Small intestine (tissue), 7 donors: ENCODE measurements at regions not wholly inside any gene's neighbourhood (a gene's known extent, or its start where the extent isn't known, plus 50 kb on each side); places are given as distances from the start of the nearest gene placed in this dataset.

Experiments used
- DNase-seq, 2 donors: peaks; one replicate each; pipeline versions ENCODE4 v3.0.0 to v3.0.0-alpha.2; 2013
- FAIRE-seq: peaks from 2 replicates; lab custom pipeline; 2012; peaks lifted over from hg19 to GRCh38; lab: Jason Lieb, UNC
- H3K27ac ChIP-seq, 3 donors: one replicate each; pipeline ENCODE4 v1.5.1; 2013; ENCODE audit warnings: low read length in 2 of 3, mild to moderate bottlenecking in 2 of 3, control low read depth in 1 of 3, inconsistent platforms in 1 of 3, low read depth in 1 of 3, moderate library complexity in 1 of 3
- H3K27me3 ChIP-seq, 3 donors: one replicate each; pipeline ENCODE4 v1.6.1; 2013; ENCODE audit warnings: low read length in 3 of 3, inconsistent platforms in 1 of 3; ENCODE audit not compliant: control insufficient read depth in 3 of 3, insufficient read depth in 3 of 3
- H3K36me3 ChIP-seq, 3 donors: one replicate each; pipeline ENCODE4 v1.6.1; 2013; ENCODE audit warnings: low read length in 3 of 3, inconsistent platforms in 1 of 3, low read depth in 1 of 3, mild to moderate bottlenecking in 1 of 3, moderate library complexity in 1 of 3; ENCODE audit not compliant: control insufficient read depth in 3 of 3, insufficient read depth in 2 of 3
- H3K4me1 ChIP-seq, 3 donors: one replicate each; pipeline ENCODE4 v1.6.1; 2013; ENCODE audit warnings: low read length in 2 of 3, inconsistent platforms in 1 of 3, low read depth in 1 of 3, mild to moderate bottlenecking in 1 of 3, moderate library complexity in 1 of 3; ENCODE audit not compliant: control insufficient read depth in 3 of 3, insufficient read depth in 2 of 3
- H3K4me3 ChIP-seq, 3 donors: one replicate each; pipeline ENCODE4 v1.5.1; 2013; ENCODE audit warnings: low read length in 3 of 3, control low read depth in 1 of 3, inconsistent platforms in 1 of 3, low read depth in 1 of 3, mild to moderate bottlenecking in 1 of 3, moderate library complexity in 1 of 3
- H3K9me3 ChIP-seq, 2 donors: one replicate each; pipeline ENCODE4 v1.6.1; 2013; ENCODE audit warnings: low read depth in 1 of 2, low read length in 1 of 2; ENCODE audit not compliant: control insufficient read depth in 2 of 2, insufficient read depth in 1 of 2
- WGBS, 3 donors: extraction: QIAGEN DNeasy Blood & Tissue Kit; methylation state at CpG; one replicate each; pipeline ENCODE4 v1.1.7; 2013; 5-methylcytosine and 5-hydroxymethylcytosine counted together
- donor health status: healthy with polysubstance abuse.
- donor health status: control.
- donor health status: control.
- donor health status: Bipolar disorder and iron deficiency.
- donor health status: healthy.

DNA sequence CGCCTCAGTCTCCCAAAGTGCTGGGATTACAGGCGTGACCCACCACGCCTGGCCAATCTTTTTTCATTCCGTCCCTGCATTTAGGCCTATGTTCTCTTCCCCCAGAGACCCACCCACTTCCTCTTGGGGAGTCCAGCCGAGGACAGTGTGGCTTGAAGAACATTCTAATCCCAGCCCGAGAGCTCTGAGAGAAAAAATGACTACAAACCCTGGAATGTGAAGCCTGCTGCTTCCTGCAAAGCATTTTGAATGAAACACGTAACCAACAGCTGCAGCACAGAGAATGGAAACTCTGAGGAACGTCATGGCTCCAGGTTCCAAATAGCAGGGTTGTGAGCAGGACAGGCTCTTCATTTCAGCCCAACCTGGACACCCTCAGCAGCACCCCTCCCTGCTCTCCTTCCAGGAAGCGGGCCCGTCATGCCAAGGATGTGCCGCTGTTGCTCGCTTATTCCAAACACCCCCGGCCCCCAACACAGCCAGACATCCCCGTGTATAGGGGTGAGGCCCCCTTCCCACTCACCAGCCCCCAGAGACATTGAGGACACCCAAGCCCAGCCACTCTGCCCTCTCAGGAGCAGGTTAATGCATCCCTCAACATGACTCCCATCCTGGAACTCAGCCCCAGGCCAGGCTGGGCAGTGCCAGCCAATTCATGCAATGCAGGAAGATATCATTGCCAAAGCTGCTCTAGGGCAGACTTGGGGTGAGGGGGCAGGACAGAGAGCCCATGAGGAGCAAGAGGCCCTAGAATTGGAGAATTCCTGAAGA is 139.8 kb downstream of the ZFP36L2 start:
- Histone ChIP-seq H3K36me3 (no peaks in the 10 kb centered on the region), H3K4me3 (no peak overlapping the region), H3K27ac (peak overlapping the region in 2 of 3 donors; percentile 87 to 93), H3K9me3 (peaks cover 0 to 9% of the 10 kb centered on the region in 2 donors), H3K27me3 (no peaks in the 10 kb centered on the region), H3K4me1 (peaks cover 0 to 36% (median 0%) of the 10 kb centered on the region in 3 donors)
- 53 to 89% (median 89%) methylated on average over 14 of the region's 14 CpGs for WGBS, 3 donors
- DNase-seq (peak; percentile 20 to 49), FAIRE-seq (no peak)

DNA sequence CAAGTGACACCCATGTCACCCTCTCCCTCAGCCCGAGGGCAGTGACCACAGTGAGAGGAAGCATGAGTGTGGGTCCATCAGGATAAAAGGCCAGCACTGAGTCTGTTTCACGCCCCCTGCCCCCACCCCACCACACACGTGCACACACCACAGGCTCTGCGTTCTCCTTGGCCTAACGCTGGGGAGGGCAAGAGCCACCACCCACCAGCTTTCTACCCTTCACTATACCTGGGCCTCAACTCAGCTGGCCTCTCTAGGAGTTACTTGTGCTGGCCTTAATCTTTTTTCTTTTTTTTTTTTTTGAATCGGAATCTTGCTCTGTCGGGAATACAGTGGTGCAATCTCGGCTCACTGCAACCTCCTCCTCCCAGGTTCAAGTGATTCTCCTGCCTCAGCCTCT is 140.5 kb downstream of the ZFP36L2 start:
- no peak for FAIRE-seq
- Histone ChIP-seq H3K4me1 (peaks cover 0 to 36% (median 0%) of the 10 kb centered on the region in 3 donors), H3K9me3 (peaks cover 0 to 8% of the 10 kb centered on the region in 2 donors), H3K4me3 (no peak overlapping the region), H3K27ac (peak overlapping the region in 2 of 3 donors; percentile 64 to 77), H3K36me3 (no peaks in the 10 kb centered on the region), H3K27me3 (no peaks in the 10 kb centered on the region)
- 74 to 91% (median 82%) methylated on average over 8 of the region's 8 CpGs for WGBS, 3 donors
- no peak for DNase-seq

DNA sequence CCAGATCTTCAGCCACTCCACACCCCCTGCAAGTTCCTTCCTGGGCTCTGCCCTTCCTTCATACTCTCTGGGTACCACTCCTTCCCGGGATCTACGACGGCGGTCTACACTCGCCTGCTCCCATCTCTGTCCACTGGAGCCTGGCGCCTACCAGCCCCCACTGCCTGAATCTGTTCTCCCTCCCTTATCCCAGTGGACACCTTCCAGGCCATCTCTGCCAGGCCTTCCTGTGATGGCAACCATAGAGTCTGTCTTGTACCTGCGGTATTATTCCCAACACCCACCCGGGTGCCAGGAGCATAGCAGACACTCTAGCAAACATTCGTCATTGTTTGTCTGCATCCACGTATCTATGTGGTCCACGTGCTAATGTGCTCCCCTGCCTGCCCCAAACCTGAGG is 140.9 kb downstream of the ZFP36L2 start:
- H3K36me3 ChIP-seq = no peaks in the 10 kb centered on the region
- DNase-seq (no peak), FAIRE-seq (no peak)
- WGBS, 3 donors = 88 to 94% (median 93%) methylated on average over 11 of the region's 11 CpGs
- H3K4me1 ChIP-seq = peaks cover 0 to 40% (median 0%) of the 10 kb centered on the region in 3 donors
- H3K27me3 ChIP-seq = no peaks in the 10 kb centered on the region
- H3K4me3 ChIP-seq = no peak overlapping the region
- peak overlapping the region in 2 of 3 donors; percentile 64 to 77 for H3K27ac ChIP-seq
- H3K9me3 ChIP-seq = peaks cover 0 to 4% of the 10 kb centered on the region in 2 donors

DNA sequence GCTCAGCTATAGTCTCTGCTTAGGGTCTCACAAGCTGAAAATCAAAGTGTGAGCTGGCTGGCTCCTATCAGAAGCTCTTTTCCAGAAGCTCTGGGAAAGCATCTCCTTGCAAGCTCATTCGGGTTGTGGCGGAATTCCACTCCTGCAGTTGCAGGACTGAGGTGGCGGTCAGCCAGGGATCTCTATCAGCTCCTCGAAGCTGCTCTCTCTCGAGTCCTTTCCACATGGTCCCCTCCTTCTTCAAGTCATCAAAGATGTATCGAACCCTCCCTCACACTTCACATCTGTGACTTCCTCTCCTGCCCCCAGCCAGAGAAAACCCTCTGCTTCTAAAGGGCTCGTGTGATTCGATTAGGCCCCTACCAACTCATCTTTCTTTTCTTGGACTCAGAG is 141.7 kb downstream of the ZFP36L2 start:
- DNase-seq = no peak
- Histone ChIP-seq H3K4me1 (peaks cover 0 to 42% (median 0%) of the 10 kb centered on the region in 3 donors), H3K4me3 (no peak overlapping the region), H3K9me3 (no peaks in the 10 kb centered on the region), H3K36me3 (no peaks in the 10 kb centered on the region), H3K27ac (peak overlapping the region in 2 of 3 donors; percentile 39 to 77), H3K27me3 (no peaks in the 10 kb centered on the region)
- WGBS, 3 donors = 53 to 82% (median 67%) methylated on average over 8 of the region's 8 CpGs
- FAIRE-seq = no peak

DNA sequence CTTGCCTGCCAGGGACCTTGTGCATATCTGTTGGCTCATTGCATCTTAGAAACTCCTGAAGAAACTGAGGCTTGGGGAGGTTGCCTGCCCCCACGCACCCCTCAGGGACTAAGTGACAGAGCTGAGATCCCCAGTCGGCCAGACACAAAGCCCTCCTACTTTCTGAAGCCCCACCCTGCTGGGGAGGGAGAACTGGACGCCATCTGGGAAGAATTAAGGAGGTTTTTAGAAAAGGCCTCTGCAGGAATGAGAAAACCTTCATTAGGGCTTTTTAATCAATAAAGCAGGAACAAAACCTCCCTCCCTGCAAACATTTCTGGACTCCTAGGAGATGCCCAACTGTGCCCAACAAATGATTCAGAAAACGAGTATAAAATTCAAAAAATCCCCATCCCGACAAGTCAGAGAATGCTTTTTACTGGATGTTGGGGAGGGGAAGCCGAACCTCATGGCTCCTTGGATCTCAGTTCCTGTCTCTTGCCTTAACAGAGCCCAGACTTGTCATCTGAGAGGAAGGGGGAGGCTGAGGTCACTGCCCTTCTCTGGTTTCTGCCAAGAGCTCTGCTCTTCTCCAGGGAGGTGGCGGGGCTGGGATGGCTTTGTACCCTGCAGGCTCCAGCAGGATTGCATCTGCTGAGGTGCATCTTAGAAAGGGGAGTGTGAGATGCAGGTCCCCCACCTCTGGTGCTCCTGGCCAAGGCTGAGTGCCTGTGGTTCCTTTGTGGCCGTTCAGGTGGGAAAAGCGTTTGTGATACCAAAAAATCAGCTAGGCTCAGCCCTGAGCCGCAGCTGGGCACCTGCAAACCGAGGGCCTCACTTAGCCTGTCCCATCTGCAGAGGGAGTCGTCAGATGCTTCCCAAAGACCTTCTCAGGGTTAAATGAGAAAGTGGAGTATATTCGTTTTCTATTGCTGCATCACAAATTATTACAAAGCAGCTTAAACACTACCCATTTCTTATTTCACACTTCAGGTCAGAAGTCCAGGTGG is 142.4 kb downstream of the ZFP36L2 start:
- H3K36me3 ChIP-seq = no peaks in the 10 kb centered on the region
- FAIRE-seq (no peak), DNase-seq (no peak)
- peak overlapping the region in 2 of 3 donors; percentile 49 to 77 for H3K27ac ChIP-seq
- H3K9me3 ChIP-seq = no peaks in the 10 kb centered on the region
- H3K4me1 ChIP-seq = peaks cover 0 to 42% (median 0%) of the 10 kb centered on the region in 3 donors
- no peaks in the 10 kb centered on the region for H3K27me3 ChIP-seq
- H3K4me3 ChIP-seq = no peak overlapping the region
- WGBS, 3 donors = 63 to 82% (median 80%) methylated on average over 13 of the region's 13 CpGs

DNA sequence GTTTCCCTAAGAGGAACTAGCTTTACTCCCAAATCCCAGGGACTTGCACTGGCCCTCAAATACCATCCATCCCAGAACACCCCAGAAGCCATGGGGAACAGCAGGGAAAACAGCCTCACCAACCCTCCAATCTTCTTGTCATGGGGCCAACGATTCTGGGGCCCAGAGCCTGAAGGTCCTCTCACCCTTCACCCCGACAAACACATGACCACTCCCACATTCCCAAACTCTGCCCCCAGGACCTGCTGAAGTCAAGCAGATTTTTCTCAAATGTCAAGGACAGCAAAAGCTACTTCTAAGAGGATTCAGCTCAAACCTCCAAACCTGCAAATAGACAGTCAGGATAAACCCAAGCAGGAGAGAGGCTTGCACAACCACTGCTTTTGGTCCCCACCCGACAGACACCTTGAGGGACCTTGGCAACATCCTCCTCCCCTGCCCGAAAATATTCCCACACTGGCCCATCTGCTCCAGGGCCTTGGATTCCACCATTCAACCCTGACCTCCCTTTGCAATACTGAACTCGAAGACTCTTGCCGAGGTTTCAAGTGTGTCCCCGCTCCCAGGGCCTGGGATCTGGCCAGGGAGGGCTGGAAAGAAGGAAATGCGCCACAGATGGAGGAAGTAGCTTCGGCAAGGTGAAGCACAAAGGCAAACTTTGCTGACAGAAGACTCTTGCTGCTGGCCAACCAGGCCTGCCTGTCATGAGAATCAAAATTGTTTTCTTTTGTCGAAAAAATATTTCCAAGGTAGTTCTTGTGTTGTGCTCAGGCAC is 143.3 kb downstream of the ZFP36L2 start:
- WGBS, 3 donors = 58 to 74% (median 73%) methylated on average over 10 of the region's 10 CpGs
- H3K27ac ChIP-seq = peak overlapping the region in 2 of 3 donors; percentile 49 to 77
- H3K27me3 ChIP-seq = no peaks in the 10 kb centered on the region
- H3K4me3 ChIP-seq = no peak overlapping the region
- no peak for FAIRE-seq
- H3K9me3 ChIP-seq = no peaks in the 10 kb centered on the region
- no peak for DNase-seq
- H3K36me3 ChIP-seq = peaks cover 0 to 3% (median 0%) of the 10 kb centered on the region in 3 donors
- peaks cover 0 to 40% (median 0%) of the 10 kb centered on the region in 3 donors for H3K4me1 ChIP-seq

DNA sequence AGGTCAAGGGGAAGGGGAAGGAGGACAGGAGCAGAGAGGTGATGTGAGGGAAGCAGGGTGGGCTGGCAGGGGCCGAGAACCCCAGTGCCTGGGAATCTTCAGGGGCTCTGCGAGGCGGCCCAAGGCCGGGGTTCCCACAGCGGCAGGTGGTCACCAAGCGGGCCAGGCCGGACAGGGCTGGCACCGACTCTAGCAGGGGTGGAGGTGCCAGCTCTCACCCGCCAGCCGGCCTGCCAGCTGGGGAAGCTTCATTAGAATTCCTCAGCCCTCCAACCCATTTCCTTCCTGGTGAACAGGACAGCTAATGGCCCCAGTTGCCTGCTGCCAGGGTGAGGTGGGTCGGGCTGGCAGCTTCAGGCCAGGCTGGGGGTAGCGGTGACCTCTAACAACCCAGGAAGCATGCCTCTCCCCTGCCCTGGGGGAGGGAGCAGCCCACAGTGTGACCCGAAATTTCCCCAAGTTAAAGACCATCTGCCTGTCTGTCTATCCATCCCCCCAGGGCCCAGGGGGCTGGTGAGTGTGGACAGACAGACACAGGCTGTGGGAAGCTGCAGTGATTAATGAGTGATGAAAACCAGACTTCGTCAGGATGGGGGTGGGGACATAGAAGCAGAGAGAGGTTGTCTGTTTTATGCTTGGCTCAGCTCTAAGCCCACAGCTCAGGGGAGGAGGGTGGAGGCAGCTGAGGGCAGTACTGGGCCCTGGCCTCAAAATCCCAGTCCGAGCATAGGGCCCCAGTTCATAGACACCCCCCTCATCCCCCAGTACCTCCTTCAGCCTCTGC is 144.1 kb downstream of the ZFP36L2 start:
- Histone ChIP-seq H3K27ac (peak overlapping the region in 2 of 3 donors; percentile 49 to 77), H3K36me3 (peaks cover 0 to 3% (median 0%) of the 10 kb centered on the region in 3 donors), H3K9me3 (no peaks in the 10 kb centered on the region), H3K4me3 (no peak overlapping the region), H3K4me1 (peaks cover 0 to 40% (median 0%) of the 10 kb centered on the region in 3 donors), H3K27me3 (no peaks in the 10 kb centered on the region)
- DNase-seq (no peak), FAIRE-seq (no peak)
- WGBS, 3 donors = 83 to 89% (median 84%) methylated on average over 10 to 15 of the region's 15 CpGs
